Nephron (organoid): ENCODE measurements at regions not wholly inside any gene's neighbourhood (a gene's known extent, or its start where the extent isn't known, plus 50 kb on each side); places are given as distances from the start of the nearest gene placed in this dataset.

ENCODE experiments used
- H3K27ac Mint-ChIP-seq, 3 experiments: 2 replicates each; pipeline ENCODE4 v1.8.0; 2020; ENCODE audit warnings: mixed read lengths in 3 of 3, mild to moderate bottlenecking in 2 of 3, moderate library complexity in 1 of 3
- H3K27me3 Mint-ChIP-seq: 2 replicates; pipeline ENCODE4 v1.8.0; 2021; ENCODE audit warnings: low read depth, mild to moderate bottlenecking, moderate library complexity, mixed read lengths
- H3K36me3 Mint-ChIP-seq: 2 replicates; pipeline ENCODE4 v1.8.0; 2020; ENCODE audit warnings: low read depth, mixed read lengths
- H3K4me1 Mint-ChIP-seq: 2 replicates; pipeline ENCODE4 v1.8.0; 2020; ENCODE audit warnings: mixed read lengths
- H3K4me3 Mint-ChIP-seq, 3 experiments: 2 replicates each; pipeline ENCODE4 v1.8.0; 2020; ENCODE audit warnings: mild to moderate bottlenecking in 3 of 3, mixed read lengths in 3 of 3, moderate library complexity in 2 of 3
- H3K9me3 Mint-ChIP-seq: 2 replicates; pipeline ENCODE4 v1.8.0; 2020; ENCODE audit warnings: mixed read lengths
- TF ChIP-seq, protein P1 (sequence below), 3 experiments: fragments of 200-600 bp; sonication (generic); IDR thresholded peaks; one replicate each; pipeline ENCODE4 v1.5.0; 2021; ENCODE audit warnings: antibody characterized with exemption in 3 of 3; ENCODE audit not compliant: unreplicated experiment in 3 of 3

DNA sequence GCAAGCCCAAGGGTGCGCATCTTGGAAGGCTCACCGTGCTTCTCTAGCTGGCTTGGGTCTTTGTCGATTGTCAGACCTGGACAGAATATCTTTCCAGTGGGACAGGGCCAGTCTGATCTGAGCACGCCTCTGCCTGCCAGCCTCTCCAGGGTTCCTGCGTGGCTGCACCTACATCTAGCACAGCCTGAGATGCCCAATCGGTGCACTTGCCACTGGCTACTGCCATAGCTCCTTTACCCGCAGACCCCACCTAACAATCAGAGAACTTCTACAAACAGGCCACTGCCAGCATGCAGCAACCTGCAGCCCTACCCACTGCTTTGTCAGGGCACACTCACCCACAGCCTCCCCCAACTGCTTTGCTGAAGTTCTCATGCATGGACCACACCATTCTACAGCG lies 56.7 kb upstream of the PHACTR3 start:
- peaks cover 50% of the 10 kb centered on the region for H3K27me3 Mint-ChIP-seq
- H3K36me3 Mint-ChIP-seq = no peaks in the 10 kb centered on the region
- peaks cover 7% of the 10 kb centered on the region for H3K9me3 Mint-ChIP-seq
- TF ChIP-seq, protein P1, sequence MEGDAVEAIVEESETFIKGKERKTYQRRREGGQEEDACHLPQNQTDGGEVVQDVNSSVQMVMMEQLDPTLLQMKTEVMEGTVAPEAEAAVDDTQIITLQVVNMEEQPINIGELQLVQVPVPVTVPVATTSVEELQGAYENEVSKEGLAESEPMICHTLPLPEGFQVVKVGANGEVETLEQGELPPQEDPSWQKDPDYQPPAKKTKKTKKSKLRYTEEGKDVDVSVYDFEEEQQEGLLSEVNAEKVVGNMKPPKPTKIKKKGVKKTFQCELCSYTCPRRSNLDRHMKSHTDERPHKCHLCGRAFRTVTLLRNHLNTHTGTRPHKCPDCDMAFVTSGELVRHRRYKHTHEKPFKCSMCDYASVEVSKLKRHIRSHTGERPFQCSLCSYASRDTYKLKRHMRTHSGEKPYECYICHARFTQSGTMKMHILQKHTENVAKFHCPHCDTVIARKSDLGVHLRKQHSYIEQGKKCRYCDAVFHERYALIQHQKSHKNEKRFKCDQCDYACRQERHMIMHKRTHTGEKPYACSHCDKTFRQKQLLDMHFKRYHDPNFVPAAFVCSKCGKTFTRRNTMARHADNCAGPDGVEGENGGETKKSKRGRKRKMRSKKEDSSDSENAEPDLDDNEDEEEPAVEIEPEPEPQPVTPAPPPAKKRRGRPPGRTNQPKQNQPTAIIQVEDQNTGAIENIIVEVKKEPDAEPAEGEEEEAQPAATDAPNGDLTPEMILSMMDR (IDR thresholded peaks at IDR 0.05; ENCODE audit: unreplicated experiment in 3 of 3) = no peak
- no peak overlapping the region for H3K4me3 Mint-ChIP-seq
- H3K4me1 Mint-ChIP-seq = no peaks in the 10 kb centered on the region
- no peak overlapping the region for H3K27ac Mint-ChIP-seq
